DMS153 treated with DMSO at 0.1 percent for 48 hours (cell line): ENCODE measurements at regions not wholly inside any gene's neighbourhood (a gene's known extent, or its start where the extent isn't known, plus 50 kb on each side); places are given as distances from the start of the nearest gene placed in this dataset.
"Not testable (repeated sequence)": the region's sequence is repeated elsewhere in the genome, so short reads cannot be mapped to it uniquely, and the experiment has no call there.

Experiments used
- DNase-seq: peaks from one replicate; lab custom pipeline; 2025; ENCODE audit not compliant: unreplicated experiment; lab: John Stamatoyannopoulos, UW

- no peak for DNase-seq
Observed at GRCh38 chr1:182003953-182004586, 57.4 kb downstream of the ZNF648 start.

GRCh38 chr1:182003025-182003725, 58.3 kb downstream of the ZNF648 start:
- DNase-seq, result no peak

GRCh38 chr1:182002570-182002969, 58.9 kb downstream of the ZNF648 start:
- DNase-seq, result no peak

GRCh38 chr1:181998858-181999257, 62.7 kb downstream of the ZNF648 start:
- DNase-seq, result no peak

GRCh38 chr1:181992072-181992471, 69.4 kb downstream of the ZNF648 start:
- DNase-seq, result no peak

GRCh38 chr1:181990728-181991127, 70.8 kb downstream of the ZNF648 start:
- no peak for DNase-seq

- no peak for DNase-seq
Observed at GRCh38 chr1:181989261-181989920, 72.1 kb downstream of the ZNF648 start.

- DNase-seq, result no peak
Observed at GRCh38 chr1:181987996-181988395, 73.5 kb downstream of the ZNF648 start.

GRCh38 chr1:181987334-181987895, 74.1 kb downstream of the ZNF648 start:
- no peak for DNase-seq

GRCh38 chr1:181986907-181987305, 74.6 kb downstream of the ZNF648 start:
- no peak for DNase-seq

GRCh38 chr1:181985936-181986906, 75.3 kb downstream of the ZNF648 start:
- DNase-seq, result no peak

- DNase-seq, result no peak
Observed at GRCh38 chr1:181985281-181985680, 76.2 kb downstream of the ZNF648 start.

- no peak for DNase-seq
Observed at GRCh38 chr1:181984006-181984405, 77.5 kb downstream of the ZNF648 start.

GRCh38 chr1:181981821-181982220, 79.7 kb downstream of the ZNF648 start:
- DNase-seq, result no peak

GRCh38 chr1:181972256-181972655, 89.3 kb downstream of the ZNF648 start:
- DNase-seq, result no peak

GRCh38 chr1:181971424-181971823, 90.1 kb downstream of the ZNF648 start:
- DNase-seq, result no peak

- no peak for DNase-seq
Observed at GRCh38 chr1:181969902-181970301, 91.6 kb downstream of the ZNF648 start.

GRCh38 chr1:181954696-181955095, 106.8 kb downstream of the ZNF648 start:
- DNase-seq, result not testable (repeated sequence)

- DNase-seq, result not testable (repeated sequence)
Observed at GRCh38 chr1:181954178-181954577, 107.3 kb downstream of the ZNF648 start.

- DNase-seq, result no peak
Observed at GRCh38 chr1:181953596-181953995, 107.9 kb downstream of the ZNF648 start.

- no peak for DNase-seq
Observed at GRCh38 chr1:181951213-181951612, 110.3 kb downstream of the ZNF648 start.
